HepG2 (cell line): ENCODE measurements at regions not wholly inside any gene's neighbourhood (a gene's known extent, or its start where the extent isn't known, plus 50 kb on each side); places are given as distances from the start of the nearest gene placed in this dataset.

ENCODE experiments used
- ATAC-seq: fragments of 200-7000 bp; cut with Tn5 transposase; 3 replicates; pipeline ENCODE4 v1.9.1; 2020; ENCODE audit warnings: mild to moderate bottlenecking, moderate library complexity
- BruUV-seq: library from RNA; stranded (reverse); fragments of 400-500 nt; replicated peaks from 2 replicates; lab custom pipeline; 2021; lab: Mats Ljungman, UMichigan
- CTCF ChIA-PET: fragments of 300-600 bp; formaldehyde crosslinking; extraction: SDS; loops from one replicate; lab custom pipeline; 2021; ENCODE audit warnings: low total read pairs, inconsistent platforms, low intra/inter-chr PET ratio; lab: Yijun Ruan, JAX
- POLR2A ChIA-PET: fragments of 350-600 bp; sonication (Branson Sonifier 250); formaldehyde crosslinking; loops from one replicate; lab custom pipeline; 2020; ENCODE audit warnings: antibody characterized with exemption, inconsistent platforms; lab: Yijun Ruan, JAX
- DNase-seq: peaks from one replicate; pipeline ENCODE4 v3.0.0-alpha.2; 2015; ENCODE audit warnings: low spot score
- FAIRE-seq: peaks from 3 replicates; lab custom pipeline; 2011; peaks lifted over from hg19 to GRCh38; lab: Jason Lieb, UNC
- H2AFZ ChIP-seq: one replicate; pipeline ENCODE4 v1.6.1; 2011; ENCODE audit warnings: low read length, inconsistent platforms
- H3K27ac ChIP-seq: fragments of 300-600 bp; 3 replicates; pipeline ENCODE4 v1.8.0; 2011; ENCODE audit warnings: mixed run types, mild to moderate bottlenecking, mixed read lengths, low read length, inconsistent platforms; ENCODE audit not compliant: insufficient read depth; ENCODE audit errors: extremely low read length
- H3K27me3 ChIP-seq, 2 experiments: fragments of 200-600 bp in 1 of 2; 2 replicates in 1 of 2; 3 replicates in 1 of 2; pipeline versions ENCODE4 v1.6.0 to v1.8.0; 2011; ENCODE audit warnings: low read length in 2 of 2, mild to moderate bottlenecking in 2 of 2, moderate library complexity in 2 of 2, inconsistent platforms in 1 of 2; ENCODE audit not compliant: insufficient read depth in 2 of 2, control insufficient read depth in 1 of 2
- H3K36me3 ChIP-seq, 2 experiments: fragments of 200-600 bp in 1 of 2; replicated peaks in 1 of 2; 2 replicates in 1 of 2; 3 replicates in 1 of 2; pipeline versions ENCODE4 v1.5.1 to v1.8.0; 2011; ENCODE audit warnings: low read length in 2 of 2, inconsistent platforms in 1 of 2; ENCODE audit not compliant: insufficient read depth in 2 of 2, control insufficient read depth in 1 of 2
- H3K4me1 ChIP-seq: 2 replicates; pipeline ENCODE4 v1.5.1; 2012; ENCODE audit warnings: low read length, inconsistent platforms; ENCODE audit not compliant: insufficient read depth
- H3K4me2 ChIP-seq: 2 replicates; pipeline ENCODE4 v1.6.0; 2011; ENCODE audit warnings: low read depth, low read length, inconsistent platforms
- H3K4me3 ChIP-seq, 3 experiments: fragments of 200-600 bp in 1 of 3; sonication (generic), shearing (Covaris generic) in 1 of 3; replicated peaks in 1 of 3; 2 replicates each; pipeline ENCODE4 v1.5.1; 2011 to 2016; ENCODE audit warnings: low read length in 3 of 3, inconsistent platforms in 2 of 3, low read depth in 2 of 3, mild to moderate bottlenecking in 2 of 3, control low read depth in 1 of 3, mixed read lengths in 1 of 3; ENCODE audit not compliant: insufficient read depth in 1 of 3
- H3K79me2 ChIP-seq: one replicate; pipeline ENCODE4 v1.6.1; 2011; ENCODE audit warnings: low read length, inconsistent platforms; ENCODE audit not compliant: insufficient read depth
- H3K9ac ChIP-seq: 2 replicates; pipeline ENCODE4 v1.6.0; 2011; ENCODE audit warnings: mild to moderate bottlenecking, low read depth, low read length, inconsistent platforms; ENCODE audit not compliant: insufficient read depth
- H3K9me3 ChIP-seq: 2 replicates; pipeline ENCODE4 v1.5.1; 2012; ENCODE audit warnings: mild to moderate bottlenecking, low read length
- H4K20me1 ChIP-seq: 2 replicates; pipeline ENCODE4 v1.6.0; 2011; ENCODE audit warnings: inconsistent platforms, mild to moderate bottlenecking, low read length, moderate library complexity; ENCODE audit not compliant: insufficient read depth
- CBX1 ChIP-seq: IDR thresholded peaks from one replicate; pipeline ENCODE4 v1.6.1; 2016; ENCODE audit warnings: antibody characterized with exemption, low read depth
- FOSL1 ChIP-seq: sonication (generic); formaldehyde crosslinking; IDR thresholded peaks from 2 replicates; pipeline ENCODE4 v1.9.0; 2021; ENCODE audit warnings: missing genetic modification reagents, borderline replicate concordance
- NFYC ChIP-seq: IDR thresholded peaks from 2 replicates; pipeline ENCODE4 v1.6.1; 2016; ENCODE audit warnings: missing genetic modification reagents, missing compliant biosample characterization
- NR2F2 ChIP-seq: IDR thresholded peaks from 2 replicates; pipeline ENCODE4 v1.6.1; 2012; ENCODE audit warnings: low read depth, inconsistent platforms, borderline replicate concordance
- RFXANK ChIP-seq: IDR thresholded peaks from 2 replicates; pipeline ENCODE4 v1.6.1; 2016
- SMYD3 ChIP-seq: sonication (generic); formaldehyde crosslinking; IDR thresholded peaks from 2 replicates; pipeline ENCODE4 v1.8.1; 2023; ENCODE audit warnings: mild to moderate bottlenecking, missing genetic modification reagents
- SRY ChIP-seq: sonication (generic); formaldehyde crosslinking; IDR thresholded peaks from 2 replicates; pipeline ENCODE4 v1.8.0; 2022; ENCODE audit warnings: mild to moderate bottlenecking, missing genetic modification reagents
- ZBTB7A ChIP-seq: sonication (generic); formaldehyde crosslinking; IDR thresholded peaks from 2 replicates; pipeline ENCODE4 v1.8.0; 2022; ENCODE audit warnings: mild to moderate bottlenecking, missing genetic modification reagents
- ZNF451 ChIP-seq: sonication (generic); formaldehyde crosslinking; IDR thresholded peaks from 2 replicates; pipeline ENCODE4 v1.5.0; 2020; ENCODE audit warnings: mild to moderate bottlenecking, missing genetic modification reagents
- ZNF674 ChIP-seq: sonication (generic); formaldehyde crosslinking; IDR thresholded peaks from 2 replicates; pipeline ENCODE4 v1.5.0; 2020; ENCODE audit warnings: low read depth, mild to moderate bottlenecking, missing genetic modification reagents
- WGBS: methylation state at CpG from one replicate; pipeline ENCODE4 v1.1.6; 2017; ENCODE audit warnings: low lambda C conversion rate; 5-methylcytosine and 5-hydroxymethylcytosine counted together
- in situ Hi-C: cut with HindIII; loops from 2 replicates; pipeline ENCODE4 v1.10.0; 2017; ENCODE audit warnings: low pct_unique_long_range_greater_than_20kb; ENCODE audit not compliant: extremely low pct_ligation_motif_present
- intact Hi-C: fragments of 100-400 bp; cut with micrococcal nuclease; formaldehyde crosslinking; loops from one replicate; pipeline ENCODE4 v1.10.0; 2022; ENCODE audit not compliant: unreplicated experiment
- TF ChIP-seq, protein P1 (sequence below): sonication (generic); formaldehyde crosslinking; IDR thresholded peaks from one replicate; pipeline ENCODE4 v1.5.1; 2020; ENCODE audit warnings: mild to moderate bottlenecking, missing genetic modification reagents; ENCODE audit errors: not compliant biosample characterization
- TF ChIP-seq, protein P2 (sequence below): sonication (generic); formaldehyde crosslinking; IDR thresholded peaks from 2 replicates; pipeline ENCODE4 v1.4.0; 2020; ENCODE audit warnings: mild to moderate bottlenecking, missing genetic modification reagents
- TF ChIP-seq, protein P3 (sequence below): sonication (generic); formaldehyde crosslinking; IDR thresholded peaks from 2 replicates; pipeline ENCODE4 v1.4.0; 2020; ENCODE audit warnings: low read depth, mild to moderate bottlenecking, missing genetic modification reagents

DNA sequence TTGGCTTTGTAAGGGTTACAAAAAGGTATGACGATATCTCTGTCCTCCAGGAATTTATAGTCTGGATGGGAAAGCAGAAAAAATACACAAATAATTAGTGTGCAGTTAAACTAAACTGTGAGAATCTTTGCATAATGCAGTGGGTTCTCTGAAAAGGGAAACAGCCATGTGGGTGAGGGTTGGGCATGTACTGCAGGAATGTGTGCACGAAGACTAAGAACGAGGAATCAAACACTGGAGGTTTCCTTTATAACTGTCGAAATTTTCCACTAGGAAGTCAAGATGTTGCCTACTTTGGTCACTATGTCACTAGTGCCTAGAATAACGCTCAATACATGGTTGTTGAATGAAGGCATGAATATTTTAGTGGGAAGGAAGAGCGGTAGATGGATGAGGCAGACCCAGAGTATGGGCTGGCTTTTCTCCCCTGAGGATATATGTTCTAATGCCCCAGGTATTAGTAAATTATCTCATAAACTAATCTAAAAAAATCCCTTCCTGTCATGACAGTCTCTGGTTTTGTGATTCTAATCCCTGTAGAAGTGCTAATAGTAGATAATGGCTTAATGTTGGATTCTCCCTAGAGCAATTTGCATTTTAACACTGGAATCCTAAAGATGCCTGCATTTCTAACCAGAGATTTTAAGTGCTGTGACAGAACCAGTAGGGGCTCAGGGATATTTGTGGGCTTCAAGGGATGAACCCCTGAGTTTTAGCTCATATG lies 227.3 kb downstream of the NMUR2 start:
- no peak for DNase-seq
- peaks cover 11% of the 10 kb centered on the region; the same call in 1 of the 2 replicates for H3K9me3 ChIP-seq
- H3K4me1 ChIP-seq, result no peaks in the 10 kb centered on the region
- no peak for FAIRE-seq
- H3K4me3 ChIP-seq, result no peak overlapping the region
- H3K27ac ChIP-seq, result no peak overlapping the region
- intact Hi-C loops (no loop called here), in situ Hi-C loops (no loop called here)
- no peaks in the 10 kb centered on the region for H3K27me3 ChIP-seq
- no peaks in the 10 kb centered on the region for H3K36me3 ChIP-seq
- TF ChIP-seq ZBTB7A (no peak), RFXANK (no peak), SRY (CRISPR knock-in tag) (no peak), FOSL1 (no peak), NFYC (CRISPR knock-in tag) (no peak), SMYD3 (CRISPR knock-in tag) (no peak), ZNF451 (CRISPR knock-in tag) (no peak), NR2F2 (no peak), CBX1 (no peak), ZNF674 (CRISPR knock-in tag) (no peak)
- TF ChIP-seq, protein P1, sequence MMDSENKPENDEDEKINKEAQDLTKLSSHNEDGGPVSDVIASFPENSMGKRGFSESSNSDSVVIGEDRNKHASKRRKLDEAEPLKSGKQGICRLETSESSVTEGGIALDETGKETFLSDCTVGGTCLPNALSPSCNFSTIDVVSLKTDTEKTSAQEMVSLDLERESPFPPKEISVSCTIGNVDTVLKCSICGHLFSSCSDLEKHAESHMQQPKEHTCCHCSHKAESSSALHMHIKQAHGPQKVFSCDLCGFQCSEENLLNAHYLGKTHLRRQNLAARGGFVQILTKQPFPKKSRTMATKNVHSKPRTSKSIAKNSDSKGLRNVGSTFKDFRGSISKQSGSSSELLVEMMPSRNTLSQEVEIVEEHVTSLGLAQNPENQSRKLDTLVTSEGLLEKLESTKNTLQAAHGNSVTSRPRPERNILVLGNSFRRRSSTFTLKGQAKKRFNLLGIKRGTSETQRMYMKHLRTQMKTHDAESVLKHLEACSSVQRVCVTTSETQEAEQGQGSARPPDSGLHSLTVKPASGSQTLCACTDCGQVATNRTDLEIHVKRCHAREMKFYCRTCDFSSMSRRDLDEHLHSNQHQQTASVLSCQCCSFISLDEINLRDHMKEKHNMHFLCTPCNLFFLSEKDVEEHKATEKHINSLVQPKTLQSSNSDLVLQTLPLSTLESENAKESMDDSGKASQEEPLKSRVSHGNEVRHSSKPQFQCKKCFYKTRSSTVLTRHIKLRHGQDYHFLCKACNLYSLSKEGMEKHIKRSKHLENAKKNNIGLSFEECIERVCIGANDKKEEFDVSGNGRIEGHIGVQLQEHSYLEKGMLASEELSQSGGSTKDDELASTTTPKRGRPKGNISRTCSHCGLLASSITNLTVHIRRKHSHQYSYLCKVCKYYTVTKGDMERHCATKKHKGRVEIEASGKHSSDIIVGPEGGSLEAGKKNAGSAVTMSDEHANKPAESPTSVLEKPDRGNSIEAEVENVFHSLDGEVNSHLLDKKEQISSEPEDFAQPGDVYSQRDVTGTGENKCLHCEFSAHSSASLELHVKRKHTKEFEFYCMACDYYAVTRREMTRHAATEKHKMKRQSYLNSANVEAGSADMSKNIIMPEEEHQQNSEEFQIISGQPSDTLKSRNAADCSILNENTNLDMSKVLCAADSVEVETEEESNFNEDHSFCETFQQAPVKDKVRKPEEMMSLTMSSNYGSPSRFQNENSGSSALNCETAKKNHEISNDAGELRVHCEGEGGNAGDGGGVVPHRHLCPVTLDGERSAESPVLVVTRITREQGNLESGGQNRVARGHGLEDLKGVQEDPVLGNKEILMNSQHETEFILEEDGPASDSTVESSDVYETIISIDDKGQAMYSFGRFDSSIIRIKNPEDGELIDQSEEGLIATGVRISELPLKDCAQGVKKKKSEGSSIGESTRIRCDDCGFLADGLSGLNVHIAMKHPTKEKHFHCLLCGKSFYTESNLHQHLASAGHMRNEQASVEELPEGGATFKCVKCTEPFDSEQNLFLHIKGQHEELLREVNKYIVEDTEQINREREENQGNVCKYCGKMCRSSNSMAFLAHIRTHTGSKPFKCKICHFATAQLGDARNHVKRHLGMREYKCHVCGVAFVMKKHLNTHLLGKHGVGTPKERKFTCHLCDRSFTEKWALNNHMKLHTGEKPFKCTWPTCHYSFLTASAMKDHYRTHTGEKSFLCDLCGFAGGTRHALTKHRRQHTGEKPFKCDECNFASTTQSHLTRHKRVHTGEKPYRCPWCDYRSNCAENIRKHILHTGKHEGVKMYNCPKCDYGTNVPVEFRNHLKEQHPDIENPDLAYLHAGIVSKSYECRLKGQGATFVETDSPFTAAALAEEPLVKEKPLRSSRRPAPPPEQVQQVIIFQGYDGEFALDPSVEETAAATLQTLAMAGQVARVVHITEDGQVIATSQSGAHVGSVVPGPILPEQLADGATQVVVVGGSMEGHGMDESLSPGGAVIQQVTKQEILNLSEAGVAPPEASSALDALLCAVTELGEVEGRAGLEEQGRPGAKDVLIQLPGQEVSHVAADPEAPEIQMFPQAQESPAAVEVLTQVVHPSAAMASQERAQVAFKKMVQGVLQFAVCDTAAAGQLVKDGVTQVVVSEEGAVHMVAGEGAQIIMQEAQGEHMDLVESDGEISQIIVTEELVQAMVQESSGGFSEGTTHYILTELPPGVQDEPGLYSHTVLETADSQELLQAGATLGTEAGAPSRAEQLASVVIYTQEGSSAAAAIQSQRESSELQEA (CRISPR knock-in tag), result no peak
- TF ChIP-seq, protein P2, sequence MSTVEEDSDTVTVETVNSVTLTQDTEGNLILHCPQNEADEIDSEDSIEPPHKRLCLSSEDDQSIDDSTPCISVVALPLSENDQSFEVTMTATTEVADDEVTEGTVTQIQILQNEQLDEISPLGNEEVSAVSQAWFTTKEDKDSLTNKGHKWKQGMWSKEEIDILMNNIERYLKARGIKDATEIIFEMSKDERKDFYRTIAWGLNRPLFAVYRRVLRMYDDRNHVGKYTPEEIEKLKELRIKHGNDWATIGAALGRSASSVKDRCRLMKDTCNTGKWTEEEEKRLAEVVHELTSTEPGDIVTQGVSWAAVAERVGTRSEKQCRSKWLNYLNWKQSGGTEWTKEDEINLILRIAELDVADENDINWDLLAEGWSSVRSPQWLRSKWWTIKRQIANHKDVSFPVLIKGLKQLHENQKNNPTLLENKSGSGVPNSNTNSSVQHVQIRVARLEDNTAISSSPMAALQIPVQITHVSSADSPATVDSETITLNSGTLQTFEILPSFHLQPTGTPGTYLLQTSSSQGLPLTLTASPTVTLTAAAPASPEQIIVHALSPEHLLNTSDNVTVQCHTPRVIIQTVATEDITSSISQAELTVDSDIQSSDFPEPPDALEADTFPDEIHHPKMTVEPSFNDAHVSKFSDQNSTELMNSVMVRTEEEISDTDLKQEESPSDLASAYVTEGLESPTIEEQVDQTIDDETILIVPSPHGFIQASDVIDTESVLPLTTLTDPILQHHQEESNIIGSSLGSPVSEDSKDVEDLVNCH (CRISPR knock-in tag), result no peak
- TF ChIP-seq, protein P3, sequence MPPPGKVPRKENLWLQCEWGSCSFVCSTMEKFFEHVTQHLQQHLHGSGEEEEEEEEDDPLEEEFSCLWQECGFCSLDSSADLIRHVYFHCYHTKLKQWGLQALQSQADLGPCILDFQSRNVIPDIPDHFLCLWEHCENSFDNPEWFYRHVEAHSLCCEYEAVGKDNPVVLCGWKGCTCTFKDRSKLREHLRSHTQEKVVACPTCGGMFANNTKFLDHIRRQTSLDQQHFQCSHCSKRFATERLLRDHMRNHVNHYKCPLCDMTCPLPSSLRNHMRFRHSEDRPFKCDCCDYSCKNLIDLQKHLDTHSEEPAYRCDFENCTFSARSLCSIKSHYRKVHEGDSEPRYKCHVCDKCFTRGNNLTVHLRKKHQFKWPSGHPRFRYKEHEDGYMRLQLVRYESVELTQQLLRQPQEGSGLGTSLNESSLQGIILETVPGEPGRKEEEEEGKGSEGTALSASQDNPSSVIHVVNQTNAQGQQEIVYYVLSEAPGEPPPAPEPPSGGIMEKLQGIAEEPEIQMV, result no peak
- H3K4me2 ChIP-seq, result no peak overlapping the region
- BruUV-seq, result no TSS peak
- 19% methylated on average over 6 of the region's 6 CpGs for WGBS
- CTCF ChIA-PET, result no interaction called here
- no peaks in the 10 kb centered on the region for H4K20me1 ChIP-seq
- H3K79me2 ChIP-seq, result no peaks in the 10 kb centered on the region
- POLR2A ChIA-PET, result no interaction called here
- H3K9ac ChIP-seq, result no peak overlapping the region
- no peak overlapping the region for H2AFZ ChIP-seq
- no peak for ATAC-seq
